OCI-LY7 (cell line): ENCODE measurements at regions not wholly inside any gene's neighbourhood (a gene's known extent, or its start where the extent isn't known, plus 50 kb on each side); places are given as distances from the start of the nearest gene placed in this dataset.

Experiments used
- BruUV-seq: library from RNA; stranded (reverse); fragments of 400-500 nt; replicated peaks from 2 replicates; lab custom pipeline; 2021; lab: Mats Ljungman, UMichigan
- CTCF ChIA-PET: fragments of 300-600 bp; sonication (Branson Sonifier 250); formaldehyde crosslinking; loops from one replicate; lab custom pipeline; 2022; ENCODE audit warnings: antibody characterized with exemption; ENCODE audit not compliant: unreplicated experiment; lab: Charles Lee
- POLR2A ChIA-PET: fragments of 300-600 bp; sonication (Branson Sonifier 250); formaldehyde crosslinking; loops from one replicate; lab custom pipeline; 2022; ENCODE audit warnings: antibody characterized with exemption; lab: Charles Lee
- DNase-seq: peaks from one replicate; pipeline ENCODE4 v3.0.0-alpha.2; 2015; ENCODE audit warnings: low spot score
- H2AFZ ChIP-seq: fragments of 200-600 bp; sonication (generic), shearing (Covaris generic); 2 replicates; pipeline ENCODE4 v1.6.1; 2014; ENCODE audit warnings: mild to moderate bottlenecking, antibody characterized with exemption, low read length, moderate library complexity
- H3K27ac ChIP-seq: fragments of 200-600 bp; sonication (generic); 2 replicates; pipeline ENCODE4 v1.5.1; 2014; ENCODE audit warnings: mixed run types, low read depth, mild to moderate bottlenecking, moderate library complexity, low read length, inconsistent platforms; ENCODE audit not compliant: poor library complexity, severe bottlenecking
- H3K36me3 ChIP-seq: fragments of 200-600 bp; sonication (generic); 2 replicates; pipeline ENCODE4 v1.6.1; 2014; ENCODE audit warnings: mild to moderate bottlenecking, antibody characterized with exemption, low read length, moderate library complexity, mixed read lengths; ENCODE audit not compliant: insufficient read depth
- H3K4me1 ChIP-seq: fragments of 200-600 bp; sonication (generic); 2 replicates; pipeline ENCODE4 v1.5.1; 2014; ENCODE audit warnings: mild to moderate bottlenecking, low read length; ENCODE audit not compliant: insufficient read depth, poor library complexity, severe bottlenecking
- H3K4me2 ChIP-seq: fragments of 200-600 bp; sonication (generic); 2 replicates; pipeline ENCODE4 v1.6.1; 2014; ENCODE audit warnings: mild to moderate bottlenecking, low read length
- H3K4me3 ChIP-seq: fragments of 200-600 bp; sonication (generic); 2 replicates; pipeline ENCODE4 v1.5.1; 2014; ENCODE audit warnings: mild to moderate bottlenecking, low read depth, low read length; ENCODE audit not compliant: poor library complexity, severe bottlenecking
- H3K79me2 ChIP-seq: fragments of 200-600 bp; sonication (generic); 2 replicates; pipeline ENCODE4 v1.6.1; 2016; ENCODE audit warnings: low read depth, mild to moderate bottlenecking, low read length, moderate library complexity, mixed read lengths; ENCODE audit not compliant: insufficient read depth
- H3K9me2 ChIP-seq: fragments of 200-600 bp; sonication (generic); 2 replicates; pipeline ENCODE4 v1.6.1; 2016; ENCODE audit warnings: mild to moderate bottlenecking, low read length, mixed read lengths; ENCODE audit not compliant: insufficient read depth
- H3K9me3 ChIP-seq: fragments of 200-600 bp; sonication (generic); 2 replicates; pipeline ENCODE4 v1.6.1; 2014; ENCODE audit warnings: mild to moderate bottlenecking, mixed run types, low read length, mixed read lengths
- H4K20me1 ChIP-seq: fragments of 200-600 bp; sonication (generic); 2 replicates; pipeline ENCODE4 v1.6.1; 2014; ENCODE audit warnings: mild to moderate bottlenecking, antibody characterized with exemption, low read length, moderate library complexity, mixed read lengths; ENCODE audit not compliant: insufficient read depth
- EZH2phosphoT487 ChIP-seq: fragments of 200-600 bp; sonication (generic); IDR thresholded peaks from 2 replicates; pipeline ENCODE4 v1.6.1; 2018; ENCODE audit warnings: low read depth, borderline replicate concordance, mild to moderate bottlenecking, mixed run types, antibody characterized with exemption, low read length, moderate library complexity, mixed read lengths
- intact Hi-C: fragments of 100-400 bp; cut with micrococcal nuclease; formaldehyde crosslinking; loops from one replicate; pipeline ENCODE4 v1.10.0; 2022; ENCODE audit not compliant: unreplicated experiment
- TF ChIP-seq, protein P1 (sequence below): fragments of 200-600 bp; sonication (generic); conservative IDR thresholded peaks from 2 replicates; pipeline ENCODE4 v1.5.1; 2014; ENCODE audit warnings: mild to moderate bottlenecking, antibody characterized with exemption, low read length, moderate library complexity, mixed read lengths

DNA sequence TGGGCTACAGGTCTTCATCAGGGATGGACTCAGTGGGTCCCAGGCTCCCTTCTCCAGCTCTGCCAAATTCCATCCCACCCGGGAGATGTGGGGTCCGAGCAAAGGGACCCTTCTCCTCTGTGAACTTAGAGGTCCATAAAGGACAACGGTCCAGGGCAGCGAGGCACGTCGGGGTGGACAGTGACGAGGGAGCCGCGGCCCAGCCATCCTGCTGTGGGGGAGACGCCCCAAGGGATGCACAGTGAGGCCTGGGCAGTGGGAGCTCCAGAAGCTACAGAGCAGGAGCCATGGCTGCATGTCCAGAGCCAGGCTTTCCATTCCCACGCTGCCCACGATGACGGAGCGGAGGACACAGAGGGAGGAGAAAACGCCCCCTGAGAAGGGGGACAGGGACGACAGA lies 107.5 kb upstream of the PPP1R26 start:
- intact Hi-C loops = no loop called here
- DNase-seq = no peak
- Histone ChIP-seq H3K4me1 (no peaks in the 10 kb centered on the region), H3K36me3 (no peaks in the 10 kb centered on the region), H3K4me2 (no peak overlapping the region), H3K9me3 (no peaks in the 10 kb centered on the region), H3K79me2 (no peaks in the 10 kb centered on the region), H3K4me3 (no peak overlapping the region), H3K27ac (no peak overlapping the region), H3K9me2 (no peaks in the 10 kb centered on the region), H4K20me1 (no peaks in the 10 kb centered on the region), H2AFZ (no peak overlapping the region)
- POLR2A ChIA-PET = no interaction called here
- TF ChIP-seq, protein P1, sequence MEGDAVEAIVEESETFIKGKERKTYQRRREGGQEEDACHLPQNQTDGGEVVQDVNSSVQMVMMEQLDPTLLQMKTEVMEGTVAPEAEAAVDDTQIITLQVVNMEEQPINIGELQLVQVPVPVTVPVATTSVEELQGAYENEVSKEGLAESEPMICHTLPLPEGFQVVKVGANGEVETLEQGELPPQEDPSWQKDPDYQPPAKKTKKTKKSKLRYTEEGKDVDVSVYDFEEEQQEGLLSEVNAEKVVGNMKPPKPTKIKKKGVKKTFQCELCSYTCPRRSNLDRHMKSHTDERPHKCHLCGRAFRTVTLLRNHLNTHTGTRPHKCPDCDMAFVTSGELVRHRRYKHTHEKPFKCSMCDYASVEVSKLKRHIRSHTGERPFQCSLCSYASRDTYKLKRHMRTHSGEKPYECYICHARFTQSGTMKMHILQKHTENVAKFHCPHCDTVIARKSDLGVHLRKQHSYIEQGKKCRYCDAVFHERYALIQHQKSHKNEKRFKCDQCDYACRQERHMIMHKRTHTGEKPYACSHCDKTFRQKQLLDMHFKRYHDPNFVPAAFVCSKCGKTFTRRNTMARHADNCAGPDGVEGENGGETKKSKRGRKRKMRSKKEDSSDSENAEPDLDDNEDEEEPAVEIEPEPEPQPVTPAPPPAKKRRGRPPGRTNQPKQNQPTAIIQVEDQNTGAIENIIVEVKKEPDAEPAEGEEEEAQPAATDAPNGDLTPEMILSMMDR = no peak
- no peak for TF ChIP-seq EZH2phosphoT487
- CTCF ChIA-PET = no interaction called here
- no TSS peak for BruUV-seq

DNA sequence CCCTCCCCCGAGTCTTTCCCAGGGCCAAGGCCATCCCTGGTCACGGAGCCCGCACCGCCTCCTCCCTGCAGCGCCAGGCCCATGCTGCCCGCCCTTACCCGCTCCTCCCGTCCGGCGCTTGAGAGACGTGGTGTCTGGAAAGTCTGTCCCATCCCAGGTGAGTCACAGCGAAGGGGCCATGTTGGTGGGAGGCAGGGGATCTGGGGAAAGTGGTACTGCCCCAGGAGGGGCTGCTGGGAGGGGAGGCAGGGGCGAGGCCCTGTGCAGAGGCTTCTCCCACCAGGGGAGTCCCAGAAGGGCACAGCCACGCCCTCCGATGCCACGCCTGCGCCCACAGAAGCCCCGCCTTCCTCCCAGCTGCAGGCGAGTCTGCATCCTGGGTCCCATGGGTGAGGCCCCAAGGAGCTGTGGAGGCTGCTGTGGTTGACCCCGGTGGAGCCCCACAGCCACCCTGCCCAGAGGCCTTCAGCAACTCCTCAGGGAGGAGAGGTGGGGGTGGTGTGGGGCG lies 107.0 kb upstream of the PPP1R26 start:
- Histone ChIP-seq H3K4me1 (no peaks in the 10 kb centered on the region), H3K9me2 (no peaks in the 10 kb centered on the region), H3K9me3 (no peaks in the 10 kb centered on the region), H2AFZ (no peak overlapping the region), H3K4me2 (no peak overlapping the region), H3K27ac (no peak overlapping the region), H4K20me1 (no peaks in the 10 kb centered on the region), H3K4me3 (no peak overlapping the region), H3K79me2 (no peaks in the 10 kb centered on the region), H3K36me3 (no peaks in the 10 kb centered on the region)
- CTCF ChIA-PET = no interaction called here
- no peak for TF ChIP-seq EZH2phosphoT487
- TF ChIP-seq, protein P1 = no peak
- no TSS peak for BruUV-seq
- POLR2A ChIA-PET = no interaction called here
- DNase-seq = no peak
- intact Hi-C loops = no loop called here

DNA sequence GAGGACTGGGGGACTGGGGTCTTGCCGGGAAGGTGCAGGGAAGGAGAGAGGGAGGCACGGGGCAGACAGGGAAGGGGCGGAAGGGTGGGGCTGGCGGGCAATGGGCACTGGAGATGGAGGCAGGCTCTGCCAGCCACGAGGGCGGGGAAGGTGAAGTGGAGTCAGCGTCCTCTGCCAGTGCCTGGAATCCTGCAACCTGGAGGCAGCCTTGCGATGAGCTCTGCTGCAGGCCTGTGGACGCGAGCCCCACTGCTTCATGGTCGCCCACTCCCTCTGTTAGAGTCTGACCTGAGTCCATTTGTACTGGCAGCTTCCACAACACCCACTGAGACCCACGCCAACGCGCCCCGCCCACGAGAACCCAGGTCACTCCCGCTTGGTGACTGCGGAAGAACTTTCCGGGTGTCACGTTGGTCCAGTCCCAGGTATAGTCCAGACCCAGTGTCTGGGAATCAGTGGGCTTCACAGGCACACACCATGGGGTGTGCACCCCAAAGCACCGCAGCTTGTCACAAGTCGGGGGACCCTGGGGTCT lies 106.4 kb upstream of the PPP1R26 start:
- Histone ChIP-seq H3K4me1 (no peaks in the 10 kb centered on the region), H3K36me3 (no peaks in the 10 kb centered on the region), H3K9me2 (no peaks in the 10 kb centered on the region), H3K9me3 (no peaks in the 10 kb centered on the region), H3K4me2 (no peak overlapping the region), H4K20me1 (no peaks in the 10 kb centered on the region), H2AFZ (no peak overlapping the region), H3K79me2 (no peaks in the 10 kb centered on the region), H3K4me3 (no peak overlapping the region), H3K27ac (no peak overlapping the region)
- no peak for DNase-seq
- ChIA-PET POLR2A (no interaction called here), CTCF (no interaction called here)
- intact Hi-C loops = no loop called here
- no peak for TF ChIP-seq EZH2phosphoT487
- TF ChIP-seq, protein P1 = no peak
- BruUV-seq = no TSS peak
